Myocyte (in vitro differentiated cells): ENCODE measurements at regions not wholly inside any gene's neighbourhood (a gene's known extent, or its start where the extent isn't known, plus 50 kb on each side); places are given as distances from the start of the nearest gene placed in this dataset.

Source experiments
- DNase-seq: peaks from one replicate; pipeline ENCODE4 v3.0.0-alpha.2; 2012; ENCODE audit warnings: low read depth

- DNase-seq, result no peak
These were observed 99.6 kb downstream of the LURAP1L start for GRCh38 chr9:12874395-12874794.

- no peak for DNase-seq
These were observed 100.4 kb downstream of the LURAP1L start for GRCh38 chr9:12875191-12875590.

GRCh38 chr9:12876872-12877271 lies 102.1 kb downstream of the LURAP1L start:
- DNase-seq, result no peak

GRCh38 chr9:12878351-12878978 lies 103.6 kb downstream of the LURAP1L start:
- no peak for DNase-seq

GRCh38 chr9:12879961-12880360 lies 105.1 kb downstream of the LURAP1L start:
- no peak for DNase-seq

GRCh38 chr9:12880406-12881015 lies 105.7 kb downstream of the LURAP1L start:
- DNase-seq, result no peak

- DNase-seq, result peak; percentile 81
These were observed 107.6 kb downstream of the LURAP1L start for GRCh38 chr9:12882430-12882829.

GRCh38 chr9:12884736-12885395 lies 110.0 kb downstream of the LURAP1L start:
- peak; percentile 59 for DNase-seq

GRCh38 chr9:12889402-12890106 lies 114.7 kb downstream of the LURAP1L start:
- no peak for DNase-seq

GRCh38 chr9:12891588-12891987 lies 116.8 kb downstream of the LURAP1L start:
- DNase-seq, result no peak

- DNase-seq, result no peak
These were observed 128.5 kb downstream of the LURAP1L start for GRCh38 chr9:12903316-12903715.

GRCh38 chr9:12904261-12905000 lies 129.6 kb downstream of the LURAP1L start:
- no peak for DNase-seq

GRCh38 chr9:12906646-12907045 lies 131.8 kb downstream of the LURAP1L start:
- no peak for DNase-seq

- DNase-seq, result no peak
These were observed 134.1 kb downstream of the LURAP1L start for GRCh38 chr9:12908895-12909294.

- no peak for DNase-seq
These were observed 140.6 kb downstream of the LURAP1L start for GRCh38 chr9:12915366-12915954.

GRCh38 chr9:12916042-12916441 lies 141.2 kb downstream of the LURAP1L start:
- no peak for DNase-seq

GRCh38 chr9:12920437-12920836 lies 145.6 kb downstream of the LURAP1L start:
- no peak for DNase-seq

- no peak for DNase-seq
These were observed 146.8 kb downstream of the LURAP1L start for GRCh38 chr9:12921621-12922020.

GRCh38 chr9:12922224-12922866 lies 147.5 kb downstream of the LURAP1L start:
- DNase-seq, result no peak

- peak; percentile 78 for DNase-seq
These were observed 148.7 kb downstream of the LURAP1L start for GRCh38 chr9:12923468-12924009.
